A549 (cell line): ENCODE measurements at regions not wholly inside any gene's neighbourhood (a gene's known extent, or its start where the extent isn't known, plus 50 kb on each side); places are given as distances from the start of the nearest gene placed in this dataset.

Experiments
- ATAC-seq, 2 experiments: fragments of 200-7000 bp in 1 of 2; fragments of >200 bp in 1 of 2; cut with Nextera tagmentation in 1 of 2; cut with Tn5 transposase in 1 of 2; 3 replicates each; pipeline versions ENCODE4 v1.8.0 to v1.9.1; 2018 to 2020; ENCODE audit warnings: mild to moderate bottlenecking in 1 of 2, moderate library complexity in 1 of 2
- CTCF ChIA-PET: fragments of 300-600 bp; sonication (Branson Sonifier 250); formaldehyde crosslinking; extraction: SDS; loops from one replicate; lab custom pipeline; 2021; ENCODE audit warnings: antibody characterized with exemption, inconsistent platforms; lab: Yijun Ruan, JAX
- POLR2A ChIA-PET: fragments of 350-600 bp; formaldehyde crosslinking; extraction: SDS; loops from one replicate; lab custom pipeline; 2021; ENCODE audit warnings: antibody characterized with exemption, inconsistent platforms; lab: Yijun Ruan, JAX
- DNase-seq, 2 experiments: peaks; one replicate each; pipeline versions ENCODE4 v3.0.0 to v3.0.0-alpha.2; 2011 to 2016; ENCODE audit warnings: low read depth in 1 of 2, low spot score in 1 of 2
- FAIRE-seq: peaks from 2 replicates; lab custom pipeline; 2011; peaks lifted over from hg19 to GRCh38; lab: Jason Lieb, UNC
- H3K27ac ChIP-seq, 2 experiments: fragments of >200 bp; sonication (Bioruptor Twin); formaldehyde crosslinking; 3 replicates each; pipeline ENCODE4 v1.5.1; 2016 to 2017
- H3K4me1 ChIP-seq: fragments of >200 bp; sonication (Bioruptor Twin); formaldehyde crosslinking; 3 replicates; pipeline ENCODE4 v1.6.1; 2016
- H3K4me2 ChIP-seq: fragments of >200 bp; sonication (Bioruptor Twin); formaldehyde crosslinking; 3 replicates; pipeline ENCODE4 v1.6.1; 2016
- H3K4me3 ChIP-seq: fragments of >200 bp; sonication (Bioruptor Twin); formaldehyde crosslinking; 3 replicates; pipeline ENCODE4 v1.5.1; 2016
- H3K9me3 ChIP-seq: fragments of >200 bp; sonication (Bioruptor Twin); formaldehyde crosslinking; 3 replicates; pipeline ENCODE4 v1.6.1; 2016
- BHLHE40 ChIP-seq: IDR thresholded peaks from 2 replicates; pipeline ENCODE4 v1.6.1; 2012; ENCODE audit warnings: low read depth, low read length, inconsistent platforms
- CBX2 ChIP-seq: fragments of 200-600 bp; sonication (generic); IDR thresholded peaks from 2 replicates; pipeline ENCODE4 v1.6.1; 2016; ENCODE audit warnings: low read depth, mild to moderate bottlenecking, borderline replicate concordance
- CHD2 ChIP-seq: fragments of 150-350 bp; IDR thresholded peaks from 2 replicates; pipeline ENCODE4 v1.6.1; 2014; ENCODE audit warnings: low read length; ENCODE audit not compliant: partially characterized antibody
- CHD4 ChIP-seq: fragments of 200-600 bp; sonication (generic); IDR thresholded peaks from 2 replicates; pipeline ENCODE4 v1.6.1; 2016; ENCODE audit warnings: antibody characterized with exemption, mild to moderate bottlenecking, borderline replicate concordance
- E2F6 ChIP-seq: IDR thresholded peaks from 2 replicates; pipeline ENCODE4 v1.6.1; 2012; ENCODE audit warnings: low read depth, borderline replicate concordance
- EHMT2 ChIP-seq: fragments of 200-600 bp; sonication (generic); IDR thresholded peaks from 2 replicates; pipeline ENCODE4 v1.6.1; 2016; ENCODE audit warnings: antibody characterized with exemption, low read depth, mild to moderate bottlenecking, moderate library complexity
- FOSB ChIP-seq: fragments of 250-450 bp; sonication (Bioruptor Pico); IDR thresholded peaks from 2 replicates; pipeline ENCODE4 v1.5.0; 2020; ENCODE audit warnings: mild to moderate bottlenecking, moderate library complexity
- FOSL2 ChIP-seq, 2 experiments: fragments of 450-650 bp in 1 of 2; fragments of >200 bp in 1 of 2; sonication (Bioruptor Twin) in 1 of 2; formaldehyde crosslinking; IDR thresholded peaks; 2 replicates each; pipeline versions ENCODE4 v1.5.0 to v1.6.1; 2016 to 2020; ENCODE audit warnings: mild to moderate bottlenecking in 1 of 2, moderate library complexity in 1 of 2
- FOXS1 ChIP-seq: fragments of 250-450 bp; sonication (Bioruptor Pico); IDR thresholded peaks from 2 replicates; pipeline ENCODE4 v1.5.0; 2020; ENCODE audit warnings: mild to moderate bottlenecking, moderate library complexity
- GATA3 ChIP-seq: IDR thresholded peaks from 2 replicates; pipeline ENCODE4 v1.6.1; 2012; ENCODE audit warnings: borderline replicate concordance
- HDAC2 ChIP-seq: fragments of 200-600 bp; sonication (generic); IDR thresholded peaks from 2 replicates; pipeline ENCODE4 v1.6.1; 2016
- HES2 ChIP-seq: fragments of >200 bp; sonication (Bioruptor Twin); formaldehyde crosslinking; IDR thresholded peaks from 2 replicates; pipeline ENCODE4 v1.6.1; 2016
- HOXA7 ChIP-seq: fragments of 250-450 bp; sonication (Bioruptor Pico); IDR thresholded peaks from 2 replicates; pipeline ENCODE4 v1.5.0; 2020; ENCODE audit warnings: mild to moderate bottlenecking, moderate library complexity
- HOXB13 ChIP-seq: fragments of 250-450 bp; sonication (Bioruptor Pico); IDR thresholded peaks from 2 replicates; pipeline ENCODE4 v1.5.0; 2020; ENCODE audit warnings: low read depth, mild to moderate bottlenecking, moderate library complexity
- KDM1A ChIP-seq: fragments of 200-600 bp; sonication (generic); IDR thresholded peaks from 2 replicates; pipeline ENCODE4 v1.6.1; 2016; ENCODE audit warnings: low read depth, mild to moderate bottlenecking
- MAZ ChIP-seq: fragments of 150-350 bp; IDR thresholded peaks from 2 replicates; pipeline ENCODE4 v1.6.1; 2014; ENCODE audit warnings: antibody characterized with exemption, low read depth, low read length, borderline replicate concordance
- NFE2L2 ChIP-seq: fragments of 150-350 bp; conservative IDR thresholded peaks from 2 replicates; pipeline ENCODE4 v1.6.1; 2014; ENCODE audit warnings: low read length
- PBX3 ChIP-seq: IDR thresholded peaks from 2 replicates; pipeline ENCODE4 v1.6.1; 2012
- PHF8 ChIP-seq: fragments of 200-600 bp; sonication (generic); IDR thresholded peaks from 2 replicates; pipeline ENCODE4 v1.6.1; 2016; ENCODE audit warnings: low read depth, mild to moderate bottlenecking, antibody characterized with exemption, moderate library complexity, borderline replicate concordance
- POLR2A ChIP-seq: IDR thresholded peaks from 2 replicates; pipeline ENCODE4 v1.6.1; 2012; ENCODE audit warnings: mild to moderate bottlenecking, low read length
- POLR2AphosphoS2 ChIP-seq: conservative IDR thresholded peaks from 2 replicates; pipeline ENCODE4 v1.6.1; 2012; ENCODE audit warnings: low read length, improper control_type of control experiment, inconsistent platforms
- RAD21 ChIP-seq, 2 experiments: fragments of >200 bp in 1 of 2; sonication (Bioruptor Twin) in 1 of 2; formaldehyde crosslinking in 1 of 2; IDR thresholded peaks in 1 of 2; conservative IDR thresholded peaks in 1 of 2; 2 replicates in 1 of 2; 3 replicates in 1 of 2; pipeline ENCODE4 v1.6.1; 2012 to 2018; ENCODE audit warnings: inconsistent platforms in 1 of 2
- RFX5 ChIP-seq: fragments of 450-650 bp; IDR thresholded peaks from 2 replicates; pipeline ENCODE4 v1.7.1; 2014; ENCODE audit warnings: antibody characterized with exemption, mild to moderate bottlenecking, moderate library complexity
- TFCP2L1 ChIP-seq: fragments of 250-450 bp; sonication (Bioruptor Pico); IDR thresholded peaks from 2 replicates; pipeline ENCODE4 v1.5.0; 2021; ENCODE audit warnings: mild to moderate bottlenecking
- WGBS: methylation state at CpG from one replicate; pipeline ENCODE4 v1.1.6; 2017; ENCODE audit errors: missing lambda C conversion rate; 5-methylcytosine and 5-hydroxymethylcytosine counted together
- TF ChIP-seq, protein P1 (sequence below): fragments of >200 bp; sonication (Bioruptor Twin); formaldehyde crosslinking; IDR thresholded peaks from 3 replicates; pipeline ENCODE4 v1.5.1; 2016
- TF ChIP-seq, protein P2 (sequence below): fragments of 250-450 bp; sonication (Bioruptor Pico); IDR thresholded peaks from 2 replicates; pipeline ENCODE4 v1.5.0; 2020; ENCODE audit warnings: low read depth, mild to moderate bottlenecking, moderate library complexity

DNA sequence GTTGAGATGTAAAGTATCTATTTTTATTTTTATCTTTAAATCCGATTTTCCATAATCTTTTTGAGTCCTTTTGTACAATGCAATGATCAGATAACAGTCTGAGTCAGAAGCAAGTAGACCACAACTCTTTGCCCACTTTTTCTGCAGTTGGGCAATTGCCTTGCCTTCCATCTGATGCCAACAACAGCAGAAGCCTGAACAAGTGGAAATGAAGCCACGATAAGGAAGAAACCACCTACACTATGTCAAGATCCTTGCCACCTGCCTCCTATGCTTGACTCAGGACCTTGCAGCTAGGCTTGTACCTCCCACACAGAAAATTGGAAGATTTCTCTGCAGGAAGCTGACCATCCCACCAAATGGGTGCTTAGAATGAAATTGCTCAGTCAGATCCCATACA, 78.6 kb downstream of the ANXA1 start:
- TF ChIP-seq HOXA7 = no peak
- TF ChIP-seq CHD2 = no peak
- TF ChIP-seq POLR2A = no peak
- no peak for TF ChIP-seq TFCP2L1
- no peak for TF ChIP-seq EHMT2
- TF ChIP-seq GATA3 = no peak
- TF ChIP-seq, protein P1, sequence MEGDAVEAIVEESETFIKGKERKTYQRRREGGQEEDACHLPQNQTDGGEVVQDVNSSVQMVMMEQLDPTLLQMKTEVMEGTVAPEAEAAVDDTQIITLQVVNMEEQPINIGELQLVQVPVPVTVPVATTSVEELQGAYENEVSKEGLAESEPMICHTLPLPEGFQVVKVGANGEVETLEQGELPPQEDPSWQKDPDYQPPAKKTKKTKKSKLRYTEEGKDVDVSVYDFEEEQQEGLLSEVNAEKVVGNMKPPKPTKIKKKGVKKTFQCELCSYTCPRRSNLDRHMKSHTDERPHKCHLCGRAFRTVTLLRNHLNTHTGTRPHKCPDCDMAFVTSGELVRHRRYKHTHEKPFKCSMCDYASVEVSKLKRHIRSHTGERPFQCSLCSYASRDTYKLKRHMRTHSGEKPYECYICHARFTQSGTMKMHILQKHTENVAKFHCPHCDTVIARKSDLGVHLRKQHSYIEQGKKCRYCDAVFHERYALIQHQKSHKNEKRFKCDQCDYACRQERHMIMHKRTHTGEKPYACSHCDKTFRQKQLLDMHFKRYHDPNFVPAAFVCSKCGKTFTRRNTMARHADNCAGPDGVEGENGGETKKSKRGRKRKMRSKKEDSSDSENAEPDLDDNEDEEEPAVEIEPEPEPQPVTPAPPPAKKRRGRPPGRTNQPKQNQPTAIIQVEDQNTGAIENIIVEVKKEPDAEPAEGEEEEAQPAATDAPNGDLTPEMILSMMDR = no peak
- no peak for TF ChIP-seq CBX2
- TF ChIP-seq CHD4 = no peak
- no peak for TF ChIP-seq HDAC2
- TF ChIP-seq E2F6 = no peak
- TF ChIP-seq PBX3 = no peak
- no peak for TF ChIP-seq MAZ
- TF ChIP-seq RAD21 (conservative IDR thresholded peaks at IDR 0.05 in 1 of 2, IDR thresholded peaks at IDR 0.05 in 1 of 2) = no peak
- TF ChIP-seq HES2 = no peak
- TF ChIP-seq KDM1A = no peak
- TF ChIP-seq PHF8 = no peak
- TF ChIP-seq RFX5 = no peak
- TF ChIP-seq, all 56 proteins: peak for 0
- Histone ChIP-seq H3K4me2 (no peak overlapping the region), H3K4me1 (no peaks in the 10 kb centered on the region), H3K9me3 (peaks cover 15% of the 10 kb centered on the region), H3K27ac (no peak overlapping the region), H3K4me3 (no peak overlapping the region)
- WGBS = 6% methylated on average over 2 of the region's 2 CpGs
- POLR2A ChIA-PET = no interaction called here
- DNase-seq (no peak), FAIRE-seq (no peak), ATAC-seq (no peak)
- CTCF ChIA-PET = no interaction called here

DNA sequence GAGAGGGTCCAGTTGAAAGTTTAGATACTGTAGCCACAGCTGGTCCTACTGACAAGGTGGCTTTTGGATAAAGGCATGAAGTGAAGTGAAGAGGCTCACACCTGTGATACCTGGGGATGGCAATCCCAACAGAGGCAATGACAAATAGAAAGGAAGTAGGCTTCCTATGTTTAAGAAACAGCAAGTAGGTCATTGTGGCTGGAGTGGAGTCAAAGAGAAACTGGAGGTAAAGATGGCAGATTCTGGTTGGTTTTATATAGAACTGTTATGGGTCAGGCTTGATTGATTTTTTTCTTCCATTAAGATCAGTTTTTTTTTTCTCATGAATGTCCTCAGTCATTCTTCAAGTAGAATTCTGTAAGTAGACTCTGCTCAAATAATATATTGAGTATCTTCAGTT, 79.5 kb downstream of the ANXA1 start:
- peaks cover 11% of the 10 kb centered on the region for H3K9me3 ChIP-seq
- POLR2A ChIA-PET = no interaction called here
- no peak for DNase-seq
- TF ChIP-seq, protein P2, sequence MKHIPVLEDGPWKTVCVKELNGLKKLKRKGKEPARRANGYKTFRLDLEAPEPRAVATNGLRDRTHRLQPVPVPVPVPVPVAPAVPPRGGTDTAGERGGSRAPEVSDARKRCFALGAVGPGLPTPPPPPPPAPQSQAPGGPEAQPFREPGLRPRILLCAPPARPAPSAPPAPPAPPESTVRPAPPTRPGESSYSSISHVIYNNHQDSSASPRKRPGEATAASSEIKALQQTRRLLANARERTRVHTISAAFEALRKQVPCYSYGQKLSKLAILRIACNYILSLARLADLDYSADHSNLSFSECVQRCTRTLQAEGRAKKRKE (CRISPR knock-in tag) = no peak
- no peak for TF ChIP-seq HOXB13 (CRISPR knock-in tag)
- TF ChIP-seq FOXS1 (CRISPR knock-in tag) = no peak
- TF ChIP-seq FOSL2 (IDR thresholded peaks at IDR 0.05) = no peak
- TF ChIP-seq FOSL2 (CRISPR knock-in tag; IDR thresholded peaks at IDR 0.05) = no peak
- no peak for TF ChIP-seq NFE2L2
- no peak for TF ChIP-seq POLR2AphosphoS2
- no peak for TF ChIP-seq FOSB
- TF ChIP-seq BHLHE40 = no peak
- H3K4me1 ChIP-seq = no peaks in the 10 kb centered on the region
- H3K4me3 ChIP-seq = no peak overlapping the region
- FAIRE-seq = no peak
- H3K27ac ChIP-seq = no peak overlapping the region
- no peak for ATAC-seq
- no peak overlapping the region for H3K4me2 ChIP-seq
- CTCF ChIA-PET = no interaction called here
